Colonic mucosa (tissue), 4 donors: ENCODE measurements at regions not wholly inside any gene's neighbourhood (a gene's known extent, or its start where the extent isn't known, plus 50 kb on each side); places are given as distances from the start of the nearest gene placed in this dataset.

Experiments
- DNase-seq: peaks from one replicate; pipeline ENCODE4 v3.0.0-alpha.2; 2020
- H3K27ac ChIP-seq: fragments of 200-600 bp; one replicate; pipeline ENCODE4 v1.8.0; 2021
- H3K27me3 ChIP-seq: fragments of 200-600 bp; one replicate; pipeline ENCODE4 v1.8.0; 2021
- H3K36me3 ChIP-seq: fragments of 200-600 bp; one replicate; pipeline ENCODE4 v1.8.0; 2021
- H3K4me1 ChIP-seq: fragments of 200-600 bp; one replicate; pipeline ENCODE4 v1.8.0; 2021; ENCODE audit warnings: mild to moderate bottlenecking
- H3K4me3 ChIP-seq: fragments of 200-600 bp; one replicate; pipeline ENCODE4 v1.8.0; 2021
- H3K9ac ChIP-seq, 2 donors: one replicate each; pipeline ENCODE4 v1.7.0; 2013; ENCODE audit warnings: control low read depth in 2 of 2, low read depth in 2 of 2, low read length in 2 of 2
- H3K9me3 ChIP-seq: fragments of 200-600 bp; one replicate; pipeline ENCODE4 v1.8.0; 2021
- CTCF ChIP-seq: fragments of 200-600 bp; IDR thresholded peaks from one replicate; pipeline ENCODE4 v1.8.0; 2022; ENCODE audit warnings: antibody characterized with exemption, mild to moderate bottlenecking
- intact Hi-C: fragments of 100-400 bp; cut with DNase I; formaldehyde crosslinking; loops from one replicate; pipeline ENCODE4 v1.14.1; 2022
- donor health status: healthy.
- donor health status: DM: no; HTN: no; CAD: no.
- donor health status: DM: no; HTN: no; CAD: no.

- Histone ChIP-seq H3K4me3 (no peak overlapping the region), H3K27me3 (no peaks in the 10 kb centered on the region), H3K4me1 (no peaks in the 10 kb centered on the region), H3K36me3 (no peaks in the 10 kb centered on the region), H3K27ac (no peak overlapping the region), H3K9ac (no peak overlapping the region), H3K9me3 (no peaks in the 10 kb centered on the region)
- no peak for TF ChIP-seq CTCF
- no peak for DNase-seq
- intact Hi-C loops: no loop called here
Measured at GRCh38 chr2:187716301-187716700, 162.1 kb upstream of the TFPI start.

DNA sequence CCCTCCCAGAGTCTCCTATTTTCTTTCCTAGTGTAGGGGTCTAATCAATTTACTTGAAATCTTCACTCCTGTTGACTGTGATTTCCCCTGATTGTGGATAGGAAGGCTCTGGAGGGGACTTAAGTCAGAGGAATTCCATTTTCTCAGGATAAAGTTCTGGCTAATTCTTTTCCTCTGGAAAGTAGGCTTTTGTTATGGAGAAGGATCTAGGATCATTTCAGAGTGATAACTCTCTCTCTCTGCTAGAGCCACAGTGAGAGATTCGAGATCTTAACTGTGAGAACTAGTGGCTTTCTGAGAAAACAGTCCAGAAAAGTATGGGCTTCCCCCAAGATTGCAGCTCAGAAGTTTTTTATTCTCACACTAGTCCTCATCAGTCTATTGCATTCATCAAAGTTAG, 163.9 kb upstream of the TFPI start:
- Histone ChIP-seq H3K4me3 (no peak overlapping the region), H3K4me1 (no peaks in the 10 kb centered on the region), H3K27me3 (no peaks in the 10 kb centered on the region), H3K27ac (no peak overlapping the region), H3K9ac (no peak overlapping the region), H3K9me3 (no peaks in the 10 kb centered on the region), H3K36me3 (no peaks in the 10 kb centered on the region)
- intact Hi-C loops: no loop called here
- no peak for TF ChIP-seq CTCF
- no peak for DNase-seq

- H3K4me3 ChIP-seq: no peak overlapping the region
- no peaks in the 10 kb centered on the region for H3K27me3 ChIP-seq
- no peak overlapping the region for H3K9ac ChIP-seq
- no peaks in the 10 kb centered on the region for H3K4me1 ChIP-seq
- H3K36me3 ChIP-seq: no peaks in the 10 kb centered on the region
- H3K9me3 ChIP-seq: no peaks in the 10 kb centered on the region
- H3K27ac ChIP-seq: no peak overlapping the region
- intact Hi-C loops: no loop called here
- no peak for DNase-seq
- no peak for TF ChIP-seq CTCF
Measured at GRCh38 chr2:187719510-187719909, 165.3 kb upstream of the TFPI start.

DNA sequence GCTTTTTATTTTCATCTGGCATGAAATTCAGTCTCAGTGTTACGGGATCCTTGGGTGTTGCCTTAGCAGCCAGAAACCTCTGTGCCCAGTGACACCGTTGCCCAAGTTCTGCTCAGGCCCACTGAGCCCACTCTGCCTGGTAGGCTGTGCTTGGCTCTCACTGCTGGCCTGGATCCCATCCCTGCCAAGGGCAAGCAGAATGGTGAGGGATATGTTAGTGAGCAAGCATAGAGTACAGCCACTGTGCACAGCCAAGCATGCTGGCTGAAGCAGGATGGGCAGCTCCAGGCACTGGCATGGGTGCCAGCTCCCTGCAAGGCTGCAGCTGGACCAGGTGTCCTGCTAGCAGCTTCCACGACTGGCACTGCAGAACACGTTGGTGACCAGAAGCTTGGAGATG, 194.7 kb upstream of the TFPI start:
- DNase-seq: no peak
- Histone ChIP-seq H3K9ac (no peak overlapping the region), H3K27me3 (no peaks in the 10 kb centered on the region), H3K4me1 (no peaks in the 10 kb centered on the region), H3K9me3 (no peaks in the 10 kb centered on the region), H3K4me3 (no peak overlapping the region), H3K36me3 (no peaks in the 10 kb centered on the region), H3K27ac (no peak overlapping the region)
- intact Hi-C loops: no loop called here
- no peak for TF ChIP-seq CTCF

- no peak for DNase-seq
- no peak overlapping the region for H3K27ac ChIP-seq
- H3K4me1 ChIP-seq: no peaks in the 10 kb centered on the region
- H3K27me3 ChIP-seq: no peaks in the 10 kb centered on the region
- no peak for TF ChIP-seq CTCF
- no peak overlapping the region for H3K4me3 ChIP-seq
- H3K36me3 ChIP-seq: no peaks in the 10 kb centered on the region
- intact Hi-C loops: no loop called here
- H3K9ac ChIP-seq: no peak overlapping the region
- H3K9me3 ChIP-seq: no peaks in the 10 kb centered on the region
Measured at GRCh38 chr2:187749804-187750431, 195.7 kb upstream of the TFPI start.

GRCh38 chr2:187768995-187769394, 214.8 kb upstream of the TFPI start:
- intact Hi-C loops: no loop called here
- no peak for TF ChIP-seq CTCF
- Histone ChIP-seq H3K4me3 (no peak overlapping the region), H3K27ac (no peak overlapping the region), H3K36me3 (no peaks in the 10 kb centered on the region), H3K9ac (no peak overlapping the region), H3K27me3 (no peaks in the 10 kb centered on the region), H3K4me1 (no peaks in the 10 kb centered on the region), H3K9me3 (no peaks in the 10 kb centered on the region)
- DNase-seq: no peak
